Inflammatory macrophage treated with lipopolysaccharide for 4 hours (primary cell): ENCODE measurements at regions not wholly inside any gene's neighbourhood (a gene's known extent, or its start where the extent isn't known, plus 50 kb on each side); places are given as distances from the start of the nearest gene placed in this dataset.
"Not testable (repeated sequence)": the region's sequence is repeated elsewhere in the genome, so short reads cannot be mapped to it uniquely, and the experiment has no call there.

Source experiments
- DNase-seq: peaks from one replicate; pipeline ENCODE4 v3.0.0-alpha.2; 2020

DNA sequence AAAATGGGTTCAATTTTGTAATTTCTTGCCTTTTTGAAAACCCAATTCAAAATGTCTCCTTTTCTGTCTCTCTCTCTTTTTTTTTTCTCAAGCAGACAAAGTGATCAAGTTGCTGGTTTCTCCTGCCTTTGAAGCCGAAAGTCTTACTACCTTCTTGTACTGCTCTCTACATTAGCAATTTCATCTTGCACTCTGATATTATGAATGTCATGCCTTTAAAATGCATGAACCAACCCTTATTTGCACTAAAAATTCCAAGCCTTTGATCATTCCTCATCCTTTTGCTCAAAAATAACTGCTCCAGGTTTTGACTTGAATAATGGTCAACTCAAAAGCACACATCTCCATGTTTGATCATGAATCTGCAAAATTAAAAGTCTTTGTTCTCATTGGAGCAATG, 125.2 kb downstream of the CETN3 start:
- DNase-seq, result no peak

- DNase-seq, result no peak
These were observed 130.5 kb downstream of the CETN3 start for GRCh38 chr5:90279091-90279490.

DNA sequence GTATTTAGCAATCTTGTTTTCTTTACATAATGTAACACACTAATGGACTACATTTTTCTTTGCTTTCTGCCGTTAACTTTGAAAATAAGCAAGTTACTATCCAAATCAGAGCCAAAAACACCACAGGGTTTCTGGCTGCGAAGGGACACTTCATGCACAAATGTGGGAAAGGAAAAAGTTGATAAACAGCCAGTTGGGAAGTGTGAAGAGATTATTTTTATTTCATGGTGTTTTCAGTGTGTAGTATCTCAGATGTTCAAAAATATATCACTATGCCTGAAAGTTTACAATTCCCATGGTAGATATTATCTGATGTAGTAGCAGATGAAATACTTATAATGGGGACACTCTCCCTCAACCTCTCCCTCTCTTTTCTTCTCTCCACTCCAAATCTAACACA, 135.3 kb downstream of the CETN3 start:
- DNase-seq, result no peak

DNA sequence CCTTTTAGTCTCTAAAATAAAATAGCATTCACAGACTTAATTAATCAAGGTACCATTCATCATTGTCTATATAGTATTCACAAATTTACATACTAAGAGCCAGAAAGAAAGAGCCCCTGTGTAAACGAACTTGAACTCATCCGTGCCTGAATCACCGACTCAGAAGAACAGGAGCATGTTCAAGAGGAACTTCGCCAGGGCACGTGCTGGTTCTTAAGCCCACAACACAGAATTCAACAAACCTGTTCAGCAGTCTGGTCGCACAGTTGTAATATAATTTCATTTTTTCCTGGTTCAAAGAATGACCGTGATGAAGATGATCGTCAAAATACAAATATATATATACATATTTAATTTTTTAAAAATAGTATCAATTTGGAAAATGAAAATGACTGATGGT, 141.9 kb downstream of the CETN3 start:
- DNase-seq, result no peak

DNA sequence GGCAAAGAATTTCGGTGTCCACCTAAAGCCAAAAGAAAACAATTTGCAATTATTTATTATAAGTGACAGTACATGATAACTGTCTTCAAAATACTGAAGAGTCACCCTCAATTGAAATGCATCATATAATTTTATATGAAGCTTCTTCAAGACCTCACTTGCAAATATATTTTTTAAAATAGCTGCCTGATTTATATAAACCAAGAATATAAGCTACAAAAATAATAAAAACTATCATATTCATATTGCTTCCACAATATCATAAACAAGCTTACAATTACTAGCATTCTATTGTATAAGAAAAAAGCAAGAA, 144.1 kb downstream of the CETN3 start:
- no peak for DNase-seq

GRCh38 chr5:90264689-90265544, 144.6 kb downstream of the CETN3 start:
- peak; percentile 45 for DNase-seq

DNA sequence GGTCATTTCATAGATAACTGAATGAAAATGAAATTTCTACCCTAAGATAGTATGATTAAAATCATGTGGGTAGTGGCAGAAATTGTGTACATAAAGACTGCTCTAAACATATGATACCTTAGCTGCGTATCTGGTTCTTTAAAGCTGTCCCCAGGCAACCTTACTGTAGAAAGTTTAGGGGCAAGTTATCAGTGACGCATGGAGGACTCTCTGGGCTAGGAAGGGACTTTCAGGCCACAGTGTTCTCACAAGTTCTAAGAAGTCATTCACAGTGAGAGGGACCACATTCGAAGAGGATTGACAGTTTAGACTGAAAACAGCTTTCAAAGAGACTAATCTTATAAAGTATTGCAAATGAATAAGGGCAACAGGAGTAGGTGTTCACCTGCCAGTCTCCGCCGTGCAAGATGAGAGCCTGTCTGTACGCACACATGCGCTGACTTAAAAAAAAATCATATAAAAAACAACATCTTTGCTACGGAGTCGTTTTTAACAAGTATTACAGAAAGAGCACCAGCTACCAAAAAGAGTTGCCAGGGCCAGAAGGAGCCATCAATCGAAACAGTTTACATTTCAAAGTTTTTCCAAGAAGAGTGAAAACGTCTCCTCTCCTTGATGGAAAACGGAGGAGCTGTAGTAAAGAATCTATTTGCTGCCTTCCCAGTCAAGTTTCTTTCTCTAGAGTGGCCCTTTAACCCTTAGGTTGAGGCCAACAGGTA, 146.3 kb downstream of the CETN3 start:
- DNase-seq, result no peak

GRCh38 chr5:90251447-90251846, 158.1 kb downstream of the CETN3 start:
- no peak for DNase-seq

DNA sequence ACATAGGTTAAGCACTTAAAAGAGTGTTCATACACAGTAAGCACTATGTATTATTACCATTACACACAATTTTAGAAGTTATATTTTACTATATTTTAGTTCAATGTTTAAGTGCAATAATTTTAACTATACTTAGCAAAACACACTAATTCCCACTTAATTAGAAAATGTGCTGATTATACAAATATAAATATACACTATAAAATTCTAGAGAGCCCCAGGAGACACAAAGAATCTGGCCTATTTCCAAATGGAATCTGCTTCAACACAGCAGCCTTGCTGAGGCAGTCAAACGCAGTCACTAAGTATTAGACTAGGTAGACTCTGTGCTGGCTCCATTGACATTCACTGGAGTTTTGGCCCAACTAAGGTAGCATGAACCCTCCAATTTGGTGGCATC, 160.9 kb downstream of the CETN3 start:
- DNase-seq, result no peak

GRCh38 chr5:90243848-90244247, 165.7 kb downstream of the CETN3 start:
- DNase-seq, result not testable (repeated sequence)

GRCh38 chr5:90233476-90233875, 176.1 kb downstream of the CETN3 start:
- DNase-seq, result no peak

DNA sequence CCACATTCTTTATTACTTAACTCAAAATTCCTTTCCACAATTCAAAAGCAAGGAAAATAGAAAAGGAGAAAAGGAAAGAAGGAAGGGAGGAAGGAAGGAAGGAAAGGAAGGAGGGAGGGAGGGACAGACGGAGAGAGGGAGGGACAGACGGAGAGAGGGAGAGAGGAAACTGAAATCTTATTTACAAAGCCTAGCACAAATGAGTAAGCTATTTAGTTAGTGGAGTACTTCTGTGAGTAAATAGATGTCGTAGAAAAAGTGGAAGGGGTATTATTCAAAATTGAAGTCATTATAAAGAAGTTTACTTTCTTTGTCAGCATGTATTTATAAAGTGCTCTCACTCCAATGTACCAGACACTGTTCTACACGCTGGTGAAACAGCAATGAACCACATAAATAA, 177.9 kb downstream of the CETN3 start:
- DNase-seq, result no peak

DNA sequence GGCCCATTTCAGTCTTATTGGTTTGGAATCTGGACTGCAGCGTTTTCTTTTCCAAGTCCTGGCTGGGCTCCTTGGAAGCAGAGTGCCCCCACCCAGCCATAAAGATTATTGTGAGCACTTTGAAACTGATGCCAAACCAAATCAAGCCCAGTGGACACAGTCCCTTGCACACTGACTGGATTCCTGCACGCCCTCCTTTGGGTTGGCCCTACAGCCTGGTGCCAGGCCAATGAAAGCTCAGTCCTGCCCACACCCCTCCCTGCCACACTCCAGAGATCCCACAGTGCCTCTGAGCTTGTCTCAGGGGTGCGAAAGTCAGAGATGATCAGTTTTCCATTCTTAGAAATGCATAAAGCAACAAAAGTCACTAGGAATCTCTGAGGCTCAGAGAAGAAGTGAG, 181.9 kb downstream of the CETN3 start:
- no peak for DNase-seq

GRCh38 chr5:90226433-90227099, 183.0 kb downstream of the CETN3 start:
- no peak for DNase-seq

DNA sequence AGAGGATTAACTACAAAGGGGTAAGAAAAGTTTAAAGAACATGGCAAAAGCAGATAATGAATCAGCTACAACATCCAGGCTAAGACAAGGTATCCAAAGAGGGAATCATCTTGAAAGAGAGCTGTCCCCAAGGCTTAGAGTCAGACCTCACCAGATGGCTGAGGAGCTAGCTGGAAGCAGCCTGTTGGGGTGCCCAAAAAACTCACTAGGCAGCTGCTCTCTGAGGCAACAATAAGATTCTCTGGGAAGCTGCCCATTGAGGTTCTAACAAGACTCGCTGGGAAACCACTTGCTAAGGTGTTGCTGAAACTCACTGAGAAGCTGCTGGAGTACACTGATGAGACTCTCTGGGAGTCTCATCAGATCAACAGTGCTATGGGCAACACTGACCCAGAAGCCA, 185.2 kb downstream of the CETN3 start:
- no peak for DNase-seq

GRCh38 chr5:90223756-90224155, 185.8 kb downstream of the CETN3 start:
- no peak for DNase-seq

GRCh38 chr5:90221951-90222350, 187.6 kb downstream of the CETN3 start:
- no peak for DNase-seq

DNA sequence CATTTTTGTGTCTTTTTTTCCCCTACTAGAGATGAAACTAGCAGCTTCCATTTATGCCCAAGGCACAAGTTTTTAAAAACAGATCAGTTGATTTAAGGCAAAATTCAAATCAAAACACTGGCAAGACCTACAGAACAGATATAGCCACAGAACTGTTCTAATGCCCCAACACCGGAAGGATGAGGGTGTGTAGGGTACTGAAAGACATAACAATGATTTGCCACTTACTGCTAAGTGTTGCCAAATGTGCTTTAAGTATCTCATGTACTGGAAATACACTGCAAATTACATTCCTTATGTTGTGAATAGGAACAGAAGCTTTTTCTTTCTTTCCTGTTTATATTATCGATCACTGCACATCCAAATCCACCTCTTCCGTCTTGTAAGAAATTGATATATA, 189.0 kb downstream of the CETN3 start:
- no peak for DNase-seq

GRCh38 chr5:90214991-90215390, 194.6 kb downstream of the CETN3 start:
- no peak for DNase-seq

GRCh38 chr5:90208323-90208722, 201.2 kb downstream of the CETN3 start:
- not testable (repeated sequence) for DNase-seq

GRCh38 chr5:90201923-90202322, 207.6 kb downstream of the CETN3 start:
- DNase-seq, result no peak

DNA sequence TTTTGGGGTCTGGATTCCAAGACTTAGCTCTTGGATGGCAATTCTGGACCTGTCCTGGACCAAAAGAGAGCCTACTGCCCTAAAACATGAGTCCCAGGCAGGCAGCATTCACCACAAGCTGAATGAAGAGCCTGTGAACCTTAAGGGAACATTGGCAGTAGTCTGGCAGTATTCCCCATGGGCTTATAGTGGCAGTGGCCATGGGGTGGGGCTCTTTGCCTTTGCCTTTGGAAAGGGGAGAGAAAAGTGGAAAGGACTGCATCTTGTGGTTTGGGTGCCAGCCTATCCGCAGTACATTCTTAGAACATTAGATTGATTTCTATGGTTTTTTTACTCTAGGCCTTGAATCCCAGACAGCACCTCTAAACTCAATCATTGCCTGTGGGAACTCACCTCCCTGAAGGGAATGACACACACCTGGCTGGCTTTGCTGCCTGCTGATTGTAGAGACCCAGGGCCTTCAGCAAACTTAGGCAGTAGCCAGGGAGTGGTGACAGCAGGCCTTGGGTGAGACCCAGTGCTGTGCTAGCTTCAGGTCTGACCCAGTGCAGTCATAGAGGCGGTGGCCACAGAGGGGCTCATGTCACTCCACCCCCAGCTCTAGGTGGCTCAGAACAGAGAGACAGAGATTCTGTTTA, 216.3 kb downstream of the CETN3 start:
- no peak for DNase-seq

DNA sequence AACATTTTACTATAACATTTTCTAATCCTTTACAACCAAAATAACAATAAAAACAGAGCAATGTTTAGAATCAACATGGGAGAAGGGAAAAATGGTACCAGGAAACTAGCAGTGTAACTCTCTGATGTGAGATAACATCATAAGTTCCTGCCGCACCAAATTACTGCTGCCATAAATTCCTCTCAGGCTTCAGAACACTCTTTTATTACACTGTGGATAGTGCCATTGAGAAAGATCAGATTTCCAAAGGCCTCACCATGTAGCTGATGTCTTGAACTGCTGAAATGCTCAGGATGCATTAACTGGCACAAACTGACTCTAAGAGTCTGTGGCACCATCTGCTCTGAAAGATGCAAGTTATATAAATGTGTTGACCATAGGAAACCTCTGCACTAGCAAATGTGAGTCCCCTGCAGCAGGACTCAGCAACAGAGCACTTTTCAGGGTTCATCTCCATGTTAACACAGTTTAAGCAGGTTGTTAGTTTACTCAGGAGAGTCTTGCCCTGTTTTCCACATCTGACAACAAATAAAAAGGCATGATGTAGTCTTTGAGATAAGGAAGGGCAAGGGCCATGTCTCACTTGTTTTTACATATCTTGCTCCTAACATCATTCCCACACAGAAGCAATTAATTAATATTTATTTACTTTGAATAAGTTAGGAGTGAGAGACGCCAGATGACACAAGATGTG, 218.1 kb downstream of the CETN3 start:
- DNase-seq, result no peak
